ENCODE measurements at regions not wholly inside any gene's neighbourhood (a gene's known extent, or its start where the extent isn't known, plus 50 kb on each side); places are given as distances from the start of the nearest gene placed in this dataset.

- TF ChIP-seq EZH2 (IDR thresholded peaks at IDR 0.05; ENCODE audit: insufficient read depth, poor library complexity, severe bottlenecking): no peak
- TF ChIP-seq EZH2phosphoT487 (IDR thresholded peaks at IDR 0.05; ENCODE audit: insufficient read depth, low read depth): no peak
These were observed 198.3 kb upstream of the PGR start for GRCh38 chr11:101327908-101328307.
